ENCODE measurements at regions not wholly inside any gene's neighbourhood (a gene's known extent, or its start where the extent isn't known, plus 50 kb on each side); places are given as distances from the start of the nearest gene placed in this dataset.

DNA sequence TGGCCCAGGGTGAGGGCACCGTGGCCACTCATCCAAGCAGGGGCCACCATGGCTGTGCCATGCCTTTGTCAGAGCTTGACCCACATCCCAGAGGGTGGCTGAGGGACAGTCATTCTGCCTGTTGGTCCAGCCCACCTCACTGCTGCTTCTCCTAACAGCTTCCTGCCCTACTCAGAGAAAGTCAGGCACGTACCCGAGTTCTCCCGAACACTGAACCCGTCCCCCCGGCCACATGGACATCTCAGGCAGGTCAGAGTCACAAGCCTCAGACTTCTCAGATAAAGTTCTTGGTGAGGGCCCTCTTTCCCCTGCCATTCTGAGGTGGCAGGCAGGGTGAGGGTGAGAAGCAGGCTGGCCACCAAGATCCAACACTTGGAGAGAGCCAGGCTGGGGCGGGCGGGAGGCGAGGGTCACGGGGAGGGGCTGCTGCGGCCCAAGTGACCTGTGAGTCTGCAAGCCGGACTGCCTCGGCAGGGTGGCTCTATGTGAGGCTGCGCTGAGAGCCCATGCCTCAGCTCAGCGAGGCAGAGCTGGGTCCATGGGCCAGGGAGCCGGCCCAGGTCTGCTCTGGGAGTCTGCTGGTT is 317.8 kb downstream of the TMEM121 start:
- H3K9me3 ChIP-seq (ENCODE audit: low read length), result no peaks in the 10 kb centered on the region
- H2AFZ ChIP-seq (ENCODE audit: low read depth, low read length), result no peak overlapping the region
- no peak overlapping the region for H3K4me3 ChIP-seq (ENCODE audit: low read length)
- no peaks in the 10 kb centered on the region for H3K36me3 ChIP-seq (ENCODE audit: insufficient read depth, low read length)
- peaks cover 43% of the 10 kb centered on the region for H3K27me3 ChIP-seq (ENCODE audit: insufficient read depth, low read length)
- H3K4me1 ChIP-seq (ENCODE audit: insufficient read depth, low read length), result no peaks in the 10 kb centered on the region

GRCh38 chr14:105844810-105845724 is 318.7 kb downstream of the TMEM121 start:
- H2AFZ ChIP-seq (ENCODE audit: low read depth, low read length), result no peak overlapping the region
- H3K9me3 ChIP-seq (ENCODE audit: low read length), result no peaks in the 10 kb centered on the region
- H3K27me3 ChIP-seq (ENCODE audit: insufficient read depth, low read length), result peaks cover 48% of the 10 kb centered on the region
- H3K4me3 ChIP-seq (ENCODE audit: low read length), result no peak overlapping the region
- H3K4me1 ChIP-seq (ENCODE audit: insufficient read depth, low read length), result no peaks in the 10 kb centered on the region
- H3K36me3 ChIP-seq (ENCODE audit: insufficient read depth, low read length), result no peaks in the 10 kb centered on the region

DNA sequence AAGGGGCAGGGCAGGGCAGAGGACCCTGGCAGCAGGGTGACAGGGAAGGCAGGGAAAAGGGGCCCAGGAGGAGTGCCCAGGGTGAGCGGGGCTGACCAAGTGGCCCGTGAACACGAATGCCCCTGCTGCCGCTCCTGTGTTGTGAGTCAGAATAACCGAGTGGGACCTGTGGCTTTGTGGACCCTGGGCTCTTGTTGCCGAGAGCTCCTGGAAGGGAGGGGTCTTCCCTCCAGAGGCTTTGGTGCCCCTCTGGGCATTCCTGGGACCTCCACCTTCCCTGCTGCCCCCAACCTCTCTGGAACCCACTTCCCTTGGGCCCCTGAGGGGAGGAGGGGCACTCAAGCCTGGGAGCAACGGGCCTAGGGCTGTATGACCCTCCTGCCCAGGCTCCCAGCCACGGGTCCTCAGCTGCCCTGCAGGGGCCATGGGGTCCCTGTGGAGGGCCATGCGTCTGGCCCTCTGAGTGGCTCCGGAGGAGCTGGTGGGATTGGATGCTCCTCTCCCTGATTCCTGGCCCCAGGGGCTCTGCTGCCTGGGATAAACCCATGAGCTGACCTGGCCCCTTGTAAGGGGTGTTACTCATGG is 319.4 kb downstream of the TMEM121 start:
- Histone ChIP-seq H3K9me3 (ENCODE audit: low read length) (no peaks in the 10 kb centered on the region), H3K27me3 (ENCODE audit: insufficient read depth, low read length) (peaks cover 44% of the 10 kb centered on the region), H3K4me1 (ENCODE audit: insufficient read depth, low read length) (no peaks in the 10 kb centered on the region), H2AFZ (ENCODE audit: low read depth, low read length) (no peak overlapping the region), H3K36me3 (ENCODE audit: insufficient read depth, low read length) (no peaks in the 10 kb centered on the region), H3K4me3 (ENCODE audit: low read length) (no peak overlapping the region)

GRCh38 chr14:105846312-105846711 is 319.9 kb downstream of the TMEM121 start:
- H3K9me3 ChIP-seq (ENCODE audit: low read length), result no peaks in the 10 kb centered on the region
- H2AFZ ChIP-seq (ENCODE audit: low read depth, low read length), result no peak overlapping the region
- peaks cover 43% of the 10 kb centered on the region for H3K27me3 ChIP-seq (ENCODE audit: insufficient read depth, low read length)
- H3K36me3 ChIP-seq (ENCODE audit: insufficient read depth, low read length), result no peaks in the 10 kb centered on the region
- H3K4me3 ChIP-seq (ENCODE audit: low read length), result no peak overlapping the region
- H3K4me1 ChIP-seq (ENCODE audit: insufficient read depth, low read length), result no peaks in the 10 kb centered on the region

DNA sequence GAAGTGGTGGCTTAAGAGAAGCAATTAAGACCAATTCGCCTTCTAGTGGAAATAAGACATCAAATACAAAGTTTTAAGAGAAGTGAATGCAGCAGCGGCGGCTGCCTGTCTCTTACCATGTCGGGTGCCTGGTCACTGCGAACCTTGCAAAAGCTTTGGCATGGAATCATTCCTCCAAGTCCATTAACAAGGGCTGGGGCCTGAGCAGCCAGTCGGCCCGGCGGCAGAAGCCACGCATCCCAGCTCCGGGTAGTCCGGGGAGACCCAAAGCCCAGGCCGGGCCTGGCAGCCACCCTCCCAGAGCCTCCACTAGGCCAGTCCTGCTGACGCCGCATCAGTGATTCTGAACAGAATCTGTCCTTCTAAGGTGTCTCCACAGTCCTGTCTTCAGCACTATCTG is 321.0 kb downstream of the TMEM121 start:
- peaks cover 46% of the 10 kb centered on the region for H3K27me3 ChIP-seq (ENCODE audit: insufficient read depth, low read length)
- no peak overlapping the region for H2AFZ ChIP-seq (ENCODE audit: low read depth, low read length)
- no peaks in the 10 kb centered on the region for H3K9me3 ChIP-seq (ENCODE audit: low read length)
- no peaks in the 10 kb centered on the region for H3K4me1 ChIP-seq (ENCODE audit: insufficient read depth, low read length)
- H3K36me3 ChIP-seq (ENCODE audit: insufficient read depth, low read length), result no peaks in the 10 kb centered on the region
- H3K4me3 ChIP-seq (ENCODE audit: low read length), result no peak overlapping the region

DNA sequence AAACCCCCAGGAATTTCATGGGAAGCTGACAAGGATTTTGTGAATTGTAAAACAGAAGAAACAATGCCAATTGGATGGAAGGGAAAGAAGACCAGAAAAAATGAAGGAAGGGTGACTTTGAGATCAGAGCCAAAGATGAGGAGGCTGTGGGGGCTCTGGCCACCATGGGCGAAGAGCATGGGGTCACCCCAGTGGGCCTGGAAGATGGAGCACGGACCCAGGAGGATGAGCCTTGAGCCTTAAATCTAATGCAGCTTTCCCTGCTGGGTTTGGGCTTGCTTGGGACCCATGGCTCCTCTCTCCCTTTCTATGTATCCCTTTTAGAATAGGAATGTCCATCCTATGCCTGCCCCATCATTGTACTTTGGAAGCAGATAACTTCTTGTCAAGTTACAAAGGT is 322.2 kb downstream of the TMEM121 start:
- no peaks in the 10 kb centered on the region for H3K36me3 ChIP-seq (ENCODE audit: insufficient read depth, low read length)
- H3K27me3 ChIP-seq (ENCODE audit: insufficient read depth, low read length), result peaks cover 49% of the 10 kb centered on the region
- H2AFZ ChIP-seq (ENCODE audit: low read depth, low read length), result no peak overlapping the region
- no peak overlapping the region for H3K4me3 ChIP-seq (ENCODE audit: low read length)
- H3K9me3 ChIP-seq (ENCODE audit: low read length), result no peaks in the 10 kb centered on the region
- no peaks in the 10 kb centered on the region for H3K4me1 ChIP-seq (ENCODE audit: insufficient read depth, low read length)

DNA sequence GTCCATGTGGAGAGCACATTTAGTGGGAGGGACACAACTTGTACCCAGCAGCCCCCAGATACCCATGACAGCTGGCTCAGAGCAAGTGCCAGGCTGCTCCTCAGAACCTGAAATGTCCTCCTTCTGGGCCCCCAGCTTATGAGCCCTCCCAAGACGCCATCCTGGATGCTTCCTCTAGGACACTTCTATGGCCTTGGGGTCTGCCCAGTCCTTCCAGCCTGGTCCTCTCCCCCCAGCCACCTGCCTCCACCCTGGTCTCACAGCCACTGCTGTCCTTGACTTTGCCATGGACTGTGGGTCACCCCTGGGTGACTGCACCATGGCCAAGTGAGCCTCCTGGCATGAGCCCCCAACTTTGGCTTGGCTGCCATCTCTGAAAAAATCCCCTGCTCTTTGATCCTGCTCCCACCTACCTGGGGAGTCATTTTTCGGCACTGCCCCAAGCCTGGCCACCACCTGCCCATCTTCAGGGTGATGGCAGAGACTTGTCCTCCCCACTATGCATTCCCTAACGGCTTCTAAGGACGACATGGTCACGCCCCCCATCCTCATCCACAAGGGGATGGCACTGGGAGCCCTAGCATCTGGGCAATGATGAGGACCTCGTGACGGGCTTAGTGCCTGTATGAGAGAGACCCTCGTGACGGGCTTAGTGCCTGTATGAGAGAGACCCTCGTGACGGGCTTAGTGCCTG is 323.7 kb downstream of the TMEM121 start:
- Histone ChIP-seq H3K4me3 (ENCODE audit: low read length) (no peak overlapping the region), H3K27me3 (ENCODE audit: insufficient read depth, low read length) (peaks cover 45% of the 10 kb centered on the region), H3K4me1 (ENCODE audit: insufficient read depth, low read length) (no peaks in the 10 kb centered on the region), H2AFZ (ENCODE audit: low read depth, low read length) (no peak overlapping the region), H3K36me3 (ENCODE audit: insufficient read depth, low read length) (no peaks in the 10 kb centered on the region), H3K9me3 (ENCODE audit: low read length) (no peaks in the 10 kb centered on the region)

DNA sequence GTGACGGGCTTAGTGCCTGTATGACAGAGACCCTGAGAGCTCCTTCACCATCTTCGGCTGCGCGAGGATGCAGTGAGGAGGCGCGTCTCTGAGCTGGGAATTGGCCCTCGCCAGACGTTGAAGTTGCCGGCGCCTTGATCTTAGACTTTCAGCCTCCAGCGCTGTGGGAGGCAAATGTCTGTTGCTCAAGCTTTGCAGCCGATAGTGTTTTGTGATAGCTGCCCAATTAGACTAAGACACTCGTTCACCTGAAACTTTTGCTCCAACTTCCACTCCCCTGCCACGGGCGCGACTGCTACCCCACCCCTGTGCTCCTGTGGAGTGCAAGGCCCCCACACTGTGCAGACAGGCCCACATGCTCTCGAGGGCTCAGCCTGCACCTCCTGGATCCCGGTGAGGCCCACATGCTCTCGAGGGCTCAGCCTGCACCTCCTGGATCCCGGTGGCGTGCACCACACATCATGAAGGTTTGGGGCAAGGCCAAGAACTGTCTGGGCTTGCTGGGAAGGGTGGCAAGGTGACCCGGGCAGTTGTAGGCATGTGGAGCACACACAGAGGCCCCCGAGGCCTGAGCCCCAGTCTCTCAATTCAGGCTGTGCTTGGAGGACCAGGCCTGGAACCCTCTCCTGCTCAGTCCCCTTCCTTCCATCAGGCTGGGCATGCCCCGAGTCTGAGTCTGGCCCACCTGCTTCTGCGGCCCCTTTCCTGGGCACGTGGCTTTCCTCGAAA is 324.6 kb downstream of the TMEM121 start:
- no peaks in the 10 kb centered on the region for H3K9me3 ChIP-seq (ENCODE audit: low read length)
- H2AFZ ChIP-seq (ENCODE audit: low read depth, low read length), result no peak overlapping the region
- H3K27me3 ChIP-seq (ENCODE audit: insufficient read depth, low read length), result peaks cover 49% of the 10 kb centered on the region
- no peaks in the 10 kb centered on the region for H3K4me1 ChIP-seq (ENCODE audit: insufficient read depth, low read length)
- H3K4me3 ChIP-seq (ENCODE audit: low read length), result no peak overlapping the region
- no peaks in the 10 kb centered on the region for H3K36me3 ChIP-seq (ENCODE audit: insufficient read depth, low read length)

GRCh38 chr14:105851716-105852377 is 325.5 kb downstream of the TMEM121 start:
- H3K36me3 ChIP-seq (ENCODE audit: insufficient read depth, low read length), result no peaks in the 10 kb centered on the region
- H3K4me3 ChIP-seq (ENCODE audit: low read length), result no peak overlapping the region
- no peaks in the 10 kb centered on the region for H3K4me1 ChIP-seq (ENCODE audit: insufficient read depth, low read length)
- no peak overlapping the region for H2AFZ ChIP-seq (ENCODE audit: low read depth, low read length)
- no peaks in the 10 kb centered on the region for H3K9me3 ChIP-seq (ENCODE audit: low read length)
- peaks cover 49% of the 10 kb centered on the region for H3K27me3 ChIP-seq (ENCODE audit: insufficient read depth, low read length)

- no peaks in the 10 kb centered on the region for H3K4me1 ChIP-seq (ENCODE audit: insufficient read depth, low read length)
- peaks cover 44% of the 10 kb centered on the region for H3K27me3 ChIP-seq (ENCODE audit: insufficient read depth, low read length)
- H3K9me3 ChIP-seq (ENCODE audit: low read length), result no peaks in the 10 kb centered on the region
- no peak overlapping the region for H3K4me3 ChIP-seq (ENCODE audit: low read length)
- H2AFZ ChIP-seq (ENCODE audit: low read depth, low read length), result no peak overlapping the region
- H3K36me3 ChIP-seq (ENCODE audit: insufficient read depth, low read length), result no peaks in the 10 kb centered on the region
Measured at GRCh38 chr14:105852378-105853088, 326.1 kb downstream of the TMEM121 start.

DNA sequence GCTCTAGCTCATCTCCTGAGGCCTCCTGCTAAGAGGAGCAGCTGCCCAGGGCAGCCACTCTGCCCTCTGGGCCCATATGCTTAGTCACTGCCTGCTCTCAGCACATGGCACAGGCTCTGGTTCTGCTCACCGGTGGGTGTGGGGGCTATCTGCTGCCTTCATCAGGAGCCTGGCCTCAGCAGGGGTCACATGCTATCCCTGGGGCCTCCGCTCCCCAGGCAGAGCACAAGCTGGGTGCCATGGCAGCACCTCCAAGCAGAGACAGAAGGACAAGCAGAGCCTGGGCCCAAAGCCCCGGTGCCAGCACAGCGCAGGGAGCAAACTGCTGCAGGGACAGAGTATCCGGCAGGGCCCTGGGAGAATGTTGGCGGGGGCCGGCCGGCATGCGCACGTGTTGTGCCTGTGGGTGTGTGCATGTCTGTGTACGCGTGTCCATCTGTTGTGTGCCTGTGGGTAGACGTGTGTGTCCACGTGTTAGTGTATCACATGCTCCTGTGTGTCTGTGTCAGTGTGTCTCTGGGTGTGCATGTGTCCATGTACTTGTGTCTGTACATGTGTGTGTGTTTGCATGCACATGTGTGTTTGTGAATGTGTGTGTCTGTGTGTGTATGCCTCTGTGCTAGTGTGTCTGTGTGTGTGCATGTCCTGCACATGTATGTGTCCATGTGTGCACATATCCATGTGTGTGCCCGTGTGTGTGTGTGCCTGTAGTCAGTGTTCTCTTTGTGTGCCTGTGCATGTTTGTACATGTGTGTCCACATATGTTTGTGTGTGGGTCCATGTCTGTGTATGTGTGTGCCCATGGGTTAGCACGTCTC is 326.9 kb downstream of the TMEM121 start:
- Histone ChIP-seq H3K4me3 (ENCODE audit: low read length) (no peak overlapping the region), H3K27me3 (ENCODE audit: insufficient read depth, low read length) (peaks cover 39% of the 10 kb centered on the region), H3K4me1 (ENCODE audit: insufficient read depth, low read length) (no peaks in the 10 kb centered on the region), H3K36me3 (ENCODE audit: insufficient read depth, low read length) (no peaks in the 10 kb centered on the region), H2AFZ (ENCODE audit: low read depth, low read length) (no peak overlapping the region), H3K9me3 (ENCODE audit: low read length) (no peaks in the 10 kb centered on the region)

Data from neuron (in vitro differentiated cells).